ENCODE measurements at regions not wholly inside any gene's neighbourhood (a gene's known extent, or its start where the extent isn't known, plus 50 kb on each side); places are given as distances from the start of the nearest gene placed in this dataset.

GRCh38 chr17:49910094-49910857 is 58.7 kb upstream of the DLX4 start:
- Histone ChIP-seq H3K4me3 (no peak overlapping the region), H3K4me1 (ENCODE audit: low read depth) (no peaks in the 10 kb centered on the region), H3K36me3 (ENCODE audit: low read depth) (no peaks in the 10 kb centered on the region), H3K9me3 (no peaks in the 10 kb centered on the region)
- TF ChIP-seq CTCF (IDR thresholded peaks at IDR 0.05) = no peak
- ATAC-seq (no peak), DNase-seq (no peak)
- intact Hi-C loops (cut with DNase I, micrococcal nuclease) = no loop called here

- DNase-seq (no peak), ATAC-seq (no peak)
- TF ChIP-seq CTCF (IDR thresholded peaks at IDR 0.05) = no peak
- H3K9me3 ChIP-seq = no peaks in the 10 kb centered on the region
- H3K36me3 ChIP-seq (ENCODE audit: low read depth) = no peaks in the 10 kb centered on the region
- intact Hi-C loops (cut with DNase I, micrococcal nuclease) = no loop called here
- no peak overlapping the region for H3K4me3 ChIP-seq
- H3K4me1 ChIP-seq (ENCODE audit: low read depth) = no peaks in the 10 kb centered on the region
These were observed 58.2 kb upstream of the DLX4 start for GRCh38 chr17:49910858-49911204.

GRCh38 chr17:49911719-49912118 is 57.3 kb upstream of the DLX4 start:
- no peak overlapping the region for H3K4me3 ChIP-seq
- TF ChIP-seq CTCF (IDR thresholded peaks at IDR 0.05) = no peak
- H3K36me3 ChIP-seq (ENCODE audit: low read depth) = no peaks in the 10 kb centered on the region
- intact Hi-C loops (cut with DNase I, micrococcal nuclease) = no loop called here
- DNase-seq (no peak), ATAC-seq (no peak)
- no peaks in the 10 kb centered on the region for H3K4me1 ChIP-seq (ENCODE audit: low read depth)
- H3K9me3 ChIP-seq = no peaks in the 10 kb centered on the region

- Histone ChIP-seq H3K9me3 (no peaks in the 10 kb centered on the region), H3K4me1 (ENCODE audit: low read depth) (no peaks in the 10 kb centered on the region), H3K36me3 (ENCODE audit: low read depth) (no peaks in the 10 kb centered on the region), H3K4me3 (no peak overlapping the region)
- intact Hi-C loops (cut with DNase I, micrococcal nuclease) = no loop called here
- ATAC-seq (no peak), DNase-seq (no peak)
- no peak for TF ChIP-seq CTCF (IDR thresholded peaks at IDR 0.05)
These were observed 55.5 kb upstream of the DLX4 start for GRCh38 chr17:49913226-49914095.

GRCh38 chr17:49914096-49914490 is 54.9 kb upstream of the DLX4 start:
- intact Hi-C loops (cut with DNase I, micrococcal nuclease) = no loop called here
- Histone ChIP-seq H3K4me1 (ENCODE audit: low read depth) (no peaks in the 10 kb centered on the region), H3K9me3 (no peaks in the 10 kb centered on the region), H3K36me3 (ENCODE audit: low read depth) (no peaks in the 10 kb centered on the region), H3K4me3 (no peak overlapping the region)
- ATAC-seq (no peak), DNase-seq (no peak)
- TF ChIP-seq CTCF (IDR thresholded peaks at IDR 0.05) = no peak
